ENCODE measurements at regions not wholly inside any gene's neighbourhood (a gene's known extent, or its start where the extent isn't known, plus 50 kb on each side); places are given as distances from the start of the nearest gene placed in this dataset.

DNA sequence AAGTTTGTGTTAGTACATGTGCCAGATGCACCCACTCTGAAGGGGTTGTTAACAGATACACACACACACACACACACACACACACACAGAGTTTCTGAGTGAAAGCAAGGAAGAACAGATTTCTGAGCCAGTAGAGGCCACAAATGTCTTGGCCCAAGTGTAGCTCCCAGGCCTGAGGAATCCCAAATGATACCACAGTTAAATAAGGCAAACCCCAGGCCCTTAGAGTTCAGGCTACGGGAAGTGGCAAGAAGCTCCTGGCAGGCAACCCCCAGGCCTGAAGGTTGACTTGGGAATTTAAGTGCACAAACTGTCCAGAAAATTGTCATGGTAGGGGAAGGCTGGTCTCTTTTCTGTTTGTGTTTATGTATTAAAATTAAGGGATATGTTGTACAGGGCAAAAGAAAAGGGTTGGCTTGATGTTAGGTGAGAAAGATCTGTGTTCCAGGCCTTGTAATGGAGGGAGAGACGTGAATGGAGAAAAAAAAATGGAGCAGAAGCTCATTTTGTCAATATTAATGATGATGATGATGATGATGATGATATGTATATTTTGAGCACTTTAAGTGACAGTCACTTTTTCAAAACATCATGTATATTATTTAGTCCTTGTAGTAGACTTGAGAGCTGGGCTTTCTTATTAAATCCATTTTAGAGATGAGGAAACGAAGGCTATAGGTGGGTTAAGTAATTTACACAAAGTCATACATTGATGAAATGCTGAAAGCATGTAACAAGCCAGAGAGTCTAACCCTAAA, 317.0 kb upstream of the JAG1 start:
- Histone ChIP-seq H3K4me3 (no peak overlapping the region), H3K27ac (no peak overlapping the region), H3K36me3 (no peaks in the 10 kb centered on the region), H3K9me3 (no peaks in the 10 kb centered on the region), H3K27me3 (no peaks in the 10 kb centered on the region), H3K4me1 (peaks cover 0 to 1% of the 10 kb centered on the region in 2 donors)
- no peak for DNase-seq (ENCODE audit: low spot score)
- TF ChIP-seq, protein P1, sequence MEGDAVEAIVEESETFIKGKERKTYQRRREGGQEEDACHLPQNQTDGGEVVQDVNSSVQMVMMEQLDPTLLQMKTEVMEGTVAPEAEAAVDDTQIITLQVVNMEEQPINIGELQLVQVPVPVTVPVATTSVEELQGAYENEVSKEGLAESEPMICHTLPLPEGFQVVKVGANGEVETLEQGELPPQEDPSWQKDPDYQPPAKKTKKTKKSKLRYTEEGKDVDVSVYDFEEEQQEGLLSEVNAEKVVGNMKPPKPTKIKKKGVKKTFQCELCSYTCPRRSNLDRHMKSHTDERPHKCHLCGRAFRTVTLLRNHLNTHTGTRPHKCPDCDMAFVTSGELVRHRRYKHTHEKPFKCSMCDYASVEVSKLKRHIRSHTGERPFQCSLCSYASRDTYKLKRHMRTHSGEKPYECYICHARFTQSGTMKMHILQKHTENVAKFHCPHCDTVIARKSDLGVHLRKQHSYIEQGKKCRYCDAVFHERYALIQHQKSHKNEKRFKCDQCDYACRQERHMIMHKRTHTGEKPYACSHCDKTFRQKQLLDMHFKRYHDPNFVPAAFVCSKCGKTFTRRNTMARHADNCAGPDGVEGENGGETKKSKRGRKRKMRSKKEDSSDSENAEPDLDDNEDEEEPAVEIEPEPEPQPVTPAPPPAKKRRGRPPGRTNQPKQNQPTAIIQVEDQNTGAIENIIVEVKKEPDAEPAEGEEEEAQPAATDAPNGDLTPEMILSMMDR (IDR thresholded peaks at IDR 0.05) = no peak

DNA sequence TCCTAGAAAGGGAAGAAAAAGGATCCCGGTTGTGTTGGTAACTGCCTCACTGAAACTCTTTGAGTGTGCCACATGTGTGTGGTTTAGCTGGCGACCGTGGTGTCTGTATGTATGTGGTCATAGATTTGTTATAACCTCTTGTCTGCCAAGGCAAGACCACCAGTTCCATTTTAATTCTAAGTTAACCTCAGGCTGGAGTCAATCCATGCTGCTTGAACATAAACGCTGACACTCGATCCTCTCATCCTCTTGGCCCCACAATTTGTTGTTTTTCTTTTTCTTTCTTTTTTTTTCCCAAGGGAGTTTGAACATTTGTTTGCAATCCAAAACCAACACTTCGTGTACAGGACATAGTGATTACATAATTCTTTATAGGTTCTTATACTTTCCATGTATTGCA, 318.9 kb upstream of the JAG1 start:
- TF ChIP-seq, protein P1 (IDR thresholded peaks at IDR 0.05) = no peak
- Histone ChIP-seq H3K36me3 (no peaks in the 10 kb centered on the region), H3K27me3 (no peaks in the 10 kb centered on the region), H3K27ac (no peak overlapping the region), H3K4me1 (no peaks in the 10 kb centered on the region), H3K4me3 (no peak overlapping the region), H3K9me3 (no peaks in the 10 kb centered on the region)
- DNase-seq (ENCODE audit: low spot score) = no peak

DNA sequence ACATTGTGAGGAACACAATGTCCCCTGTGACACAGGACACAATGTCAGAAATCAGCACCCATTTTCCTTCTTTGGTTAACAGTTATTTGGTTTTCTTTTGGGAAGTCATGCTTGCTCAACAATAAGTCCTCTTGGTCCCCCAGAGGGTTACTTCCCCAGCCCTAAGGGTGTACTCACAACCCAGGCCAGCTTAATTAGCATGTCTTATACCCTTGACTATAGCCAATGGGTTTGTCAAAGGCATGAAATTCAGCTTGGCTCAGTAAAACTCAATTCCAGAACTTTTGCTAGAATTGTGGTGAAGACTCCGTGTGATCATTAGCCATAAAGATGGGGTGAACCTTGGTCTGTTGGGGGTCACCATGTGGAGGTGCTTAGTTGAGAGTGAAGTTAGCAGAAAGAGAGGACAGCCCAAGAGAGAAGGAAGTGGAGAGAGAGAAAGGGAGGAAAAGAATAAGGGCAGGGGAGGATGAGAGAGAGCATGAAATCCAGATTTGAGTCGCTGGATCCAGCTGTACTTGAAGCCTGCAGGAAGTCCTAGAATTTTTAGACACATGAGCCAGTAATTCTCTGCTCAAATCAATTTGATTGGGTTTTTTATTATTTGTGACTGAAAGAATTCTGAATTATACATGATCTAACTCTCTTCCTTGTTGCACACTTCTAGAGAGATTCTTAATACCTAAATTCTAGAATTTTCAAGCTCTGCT, 321.3 kb upstream of the JAG1 start:
- Histone ChIP-seq H3K27me3 (no peaks in the 10 kb centered on the region), H3K9me3 (no peaks in the 10 kb centered on the region), H3K27ac (no peak overlapping the region), H3K36me3 (no peaks in the 10 kb centered on the region), H3K4me3 (no peak overlapping the region), H3K4me1 (no peaks in the 10 kb centered on the region)
- DNase-seq (ENCODE audit: low spot score) = no peak
- TF ChIP-seq, protein P1 (IDR thresholded peaks at IDR 0.05) = no peak

DNA sequence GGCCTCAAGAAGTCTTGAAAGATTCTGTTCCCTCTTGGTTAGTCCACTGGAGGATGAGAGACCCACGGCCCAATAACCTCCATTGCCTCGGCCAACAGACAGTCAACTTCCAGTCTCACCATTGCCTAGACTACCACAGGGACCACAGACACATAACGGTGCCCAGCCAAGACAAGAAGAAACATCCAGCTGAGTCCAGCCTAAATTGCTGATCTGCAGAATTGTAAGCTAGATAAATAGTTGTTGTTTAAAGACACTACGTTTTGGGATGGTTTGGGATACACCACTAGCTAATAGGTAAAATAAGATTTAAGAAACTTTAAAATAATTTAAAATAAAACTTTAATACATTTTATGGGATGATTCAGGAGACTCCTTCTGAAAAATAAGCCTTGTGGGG, 324.7 kb upstream of the JAG1 start:
- no peak for DNase-seq (ENCODE audit: low spot score)
- TF ChIP-seq, protein P1 (IDR thresholded peaks at IDR 0.05) = no peak

DNA sequence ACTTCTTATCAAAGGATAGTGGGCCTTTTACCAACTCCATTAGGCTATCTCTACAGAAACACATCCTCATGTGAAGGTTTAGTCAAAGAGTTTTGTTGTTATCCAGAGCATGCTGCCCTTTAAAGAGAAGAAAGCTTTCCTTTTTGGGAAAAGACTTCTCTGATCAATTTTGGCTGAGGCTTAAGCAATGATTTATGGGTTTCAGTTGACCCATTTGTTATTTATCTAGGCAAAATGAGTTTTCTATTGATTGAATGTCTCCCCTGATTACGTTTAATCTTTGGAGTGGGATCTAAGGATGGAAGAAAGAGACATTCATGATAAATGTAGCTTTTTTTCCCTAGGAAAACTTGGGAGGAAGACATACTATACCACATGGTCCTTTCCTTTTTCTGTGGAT, 326.6 kb upstream of the JAG1 start:
- no peaks in the 10 kb centered on the region for H3K36me3 ChIP-seq
- no peaks in the 10 kb centered on the region for H3K27me3 ChIP-seq
- no peaks in the 10 kb centered on the region for H3K9me3 ChIP-seq
- no peaks in the 10 kb centered on the region for H3K4me1 ChIP-seq
- no peak overlapping the region for H3K4me3 ChIP-seq
- TF ChIP-seq, protein P1 (IDR thresholded peaks at IDR 0.05) = no peak
- no peak overlapping the region for H3K27ac ChIP-seq
- no peak for DNase-seq (ENCODE audit: low spot score)

More for the DNA sequence above, 324.7 kb upstream of the JAG1 start:
- no peaks in the 10 kb centered on the region for H3K9me3 ChIP-seq
- no peaks in the 10 kb centered on the region for H3K27me3 ChIP-seq
- no peak overlapping the region for H3K4me3 ChIP-seq
- H3K27ac ChIP-seq = no peak overlapping the region
- H3K36me3 ChIP-seq = no peaks in the 10 kb centered on the region
- no peaks in the 10 kb centered on the region for H3K4me1 ChIP-seq

Data from right atrium auricular region (tissue), 2 donors.